ENCODE measurements at regions not wholly inside any gene's neighbourhood (a gene's known extent, or its start where the extent isn't known, plus 50 kb on each side); places are given as distances from the start of the nearest gene placed in this dataset.

GRCh38 chr17:36736201-36737156 lies 135.1 kb downstream of the MRM1 start:
- DNase-seq (ENCODE audit: low read depth) = no peak
- H3K4me3 ChIP-seq (ENCODE audit: low read length) = no peak overlapping the region
- no peak for TF ChIP-seq CTCF (conservative IDR thresholded peaks at IDR 0.05; ENCODE audit: low read depth, low read length)

- DNase-seq (ENCODE audit: low read depth) = no peak
- TF ChIP-seq CTCF (conservative IDR thresholded peaks at IDR 0.05; ENCODE audit: low read depth, low read length) = no peak
- H3K4me3 ChIP-seq (ENCODE audit: low read length) = no peak overlapping the region
These were observed 137.8 kb downstream of the MRM1 start for GRCh38 chr17:36739208-36739607.

- TF ChIP-seq CTCF (conservative IDR thresholded peaks at IDR 0.05; ENCODE audit: low read depth, low read length) = no peak
- no peak overlapping the region for H3K4me3 ChIP-seq (ENCODE audit: low read length)
- DNase-seq (ENCODE audit: low read depth) = no peak
These were observed 138.8 kb downstream of the MRM1 start for GRCh38 chr17:36740157-36740556.

GRCh38 chr17:36741019-36741902 lies 139.9 kb downstream of the MRM1 start:
- H3K4me3 ChIP-seq (ENCODE audit: low read length) = no peak overlapping the region
- no peak for TF ChIP-seq CTCF (conservative IDR thresholded peaks at IDR 0.05; ENCODE audit: low read depth, low read length)
- DNase-seq (ENCODE audit: low read depth) = no peak

- no peak for DNase-seq (ENCODE audit: low read depth)
- no peak for TF ChIP-seq CTCF (conservative IDR thresholded peaks at IDR 0.05; ENCODE audit: low read depth, low read length)
- no peak overlapping the region for H3K4me3 ChIP-seq (ENCODE audit: low read length)
These were observed 141.1 kb downstream of the MRM1 start for GRCh38 chr17:36742267-36743000.

GRCh38 chr17:36743130-36743529 lies 141.7 kb downstream of the MRM1 start:
- no peak for TF ChIP-seq CTCF (conservative IDR thresholded peaks at IDR 0.05; ENCODE audit: low read depth, low read length)
- no peak for DNase-seq (ENCODE audit: low read depth)
- no peak overlapping the region for H3K4me3 ChIP-seq (ENCODE audit: low read length)

Measured in retinal pigment epithelial cell (primary cell).